ENCODE measurements at regions not wholly inside any gene's neighbourhood (a gene's known extent, or its start where the extent isn't known, plus 50 kb on each side); places are given as distances from the start of the nearest gene placed in this dataset.
"Not testable (repeated sequence)": the region's sequence is repeated elsewhere in the genome, so short reads cannot be mapped to it uniquely, and the experiment has no call there.

DNA sequence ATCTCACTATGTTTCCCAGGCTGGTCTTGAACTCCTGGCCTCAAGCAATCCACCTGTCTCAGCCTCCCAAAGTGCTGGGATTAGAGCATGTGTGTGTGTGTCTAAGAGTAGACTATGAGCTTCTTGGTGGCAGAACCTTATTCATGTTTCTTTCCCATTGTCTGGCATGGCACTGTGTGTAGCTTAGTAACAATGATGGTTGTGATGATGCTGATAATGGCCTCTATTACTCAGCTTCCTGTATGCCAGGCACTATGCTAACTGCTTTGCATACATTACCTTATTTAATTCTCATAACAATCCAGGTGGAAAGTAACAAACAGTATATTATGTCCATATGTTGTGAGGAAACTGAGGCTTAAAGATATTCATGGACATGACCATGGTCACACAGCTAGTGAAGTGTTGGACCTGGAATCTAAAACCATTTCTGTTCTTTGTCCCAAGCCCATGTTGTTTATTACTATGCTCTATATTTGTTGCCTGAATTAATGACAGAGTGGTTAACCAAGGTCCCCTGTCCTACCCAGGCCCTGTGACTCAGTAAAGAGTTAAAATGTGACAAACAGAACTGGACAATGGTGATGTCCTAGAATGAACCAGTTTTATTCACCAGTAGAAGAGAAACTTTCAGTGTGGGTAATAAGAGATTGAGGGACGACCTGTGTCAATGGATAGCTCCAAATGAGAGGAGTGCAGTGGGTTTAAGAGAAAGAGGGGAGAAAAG lies 109.6 kb downstream of the KLF5 start:
- no peaks in the 10 kb centered on the region for H3K9me3 ChIP-seq (ENCODE audit: control insufficient read depth, insufficient read depth, low read length)
- H3K36me3 ChIP-seq (ENCODE audit: control insufficient read depth, insufficient read depth, low read length) = no peaks in the 10 kb centered on the region
- no peaks in the 10 kb centered on the region for H3K27me3 ChIP-seq (ENCODE audit: control insufficient read depth, insufficient read depth, low read length)
- H3K4me1 ChIP-seq (ENCODE audit: control insufficient read depth, insufficient read depth, low read length) = no peaks in the 10 kb centered on the region
- no peak overlapping the region for H3K27ac ChIP-seq (ENCODE audit: low read depth, low read length)
- no peak overlapping the region for H3K4me3 ChIP-seq (ENCODE audit: low read depth, low read length)
- no peak for DNase-seq (ENCODE audit: low read depth in 4 of 6, low spot score in 6 of 6)
- WGBS (ENCODE audit: insufficient coverage) = no CpG with 5 or more reads among the region's 1 CpG

DNA sequence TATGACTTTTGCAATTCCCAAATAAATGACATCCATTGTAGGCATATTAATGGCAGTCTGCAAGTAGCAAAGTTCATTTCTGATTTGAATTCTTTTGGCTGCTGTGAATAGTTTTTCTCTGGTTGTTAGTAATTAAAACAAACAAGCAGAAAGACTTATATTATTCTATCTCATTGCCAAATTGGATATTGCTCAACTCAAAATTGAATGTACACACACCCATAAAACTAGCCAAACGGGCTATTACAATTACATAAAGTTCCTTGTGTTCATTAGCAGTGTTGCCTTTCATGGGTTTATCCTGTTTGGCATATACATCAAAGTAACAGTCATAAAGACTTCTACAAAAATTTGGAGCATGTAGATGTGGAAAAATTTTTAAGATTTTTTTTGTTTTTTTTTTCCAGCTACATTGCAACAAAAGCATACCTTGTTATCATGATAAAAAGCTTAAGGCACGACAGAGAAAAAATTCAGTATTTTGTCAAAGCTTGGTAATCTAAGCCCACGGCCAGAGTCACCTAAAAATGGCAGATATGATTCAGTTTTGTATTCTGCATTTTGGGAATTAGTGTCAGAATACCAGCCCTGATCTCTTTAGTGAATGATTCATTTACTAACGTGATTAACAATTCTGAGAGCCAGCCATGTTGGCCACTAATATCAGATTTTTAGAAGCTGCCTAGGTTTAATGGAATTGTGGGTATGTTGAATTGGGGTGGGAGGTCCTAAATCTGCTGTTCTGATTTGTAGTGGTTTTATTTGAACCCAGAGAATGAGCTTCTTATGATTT lies 108.4 kb downstream of the KLF5 start:
- no peak for DNase-seq (ENCODE audit: low read depth in 4 of 6, low spot score in 6 of 6)
- no peak overlapping the region for H3K27ac ChIP-seq (ENCODE audit: low read depth, low read length)
- H3K4me1 ChIP-seq (ENCODE audit: control insufficient read depth, insufficient read depth, low read length) = no peaks in the 10 kb centered on the region
- H3K36me3 ChIP-seq (ENCODE audit: control insufficient read depth, insufficient read depth, low read length) = no peaks in the 10 kb centered on the region
- no peaks in the 10 kb centered on the region for H3K27me3 ChIP-seq (ENCODE audit: control insufficient read depth, insufficient read depth, low read length)
- no peaks in the 10 kb centered on the region for H3K9me3 ChIP-seq (ENCODE audit: control insufficient read depth, insufficient read depth, low read length)
- no peak overlapping the region for H3K4me3 ChIP-seq (ENCODE audit: low read depth, low read length)
- WGBS (ENCODE audit: insufficient coverage) = no CpG with 5 or more reads among the region's 4 CpGs

- WGBS (ENCODE audit: insufficient coverage) = 89% methylated on average over 2 of the region's 2 CpGs
- Histone ChIP-seq H3K4me1 (ENCODE audit: control insufficient read depth, insufficient read depth, low read length) (no peaks in the 10 kb centered on the region), H3K27ac (ENCODE audit: low read depth, low read length) (no peak overlapping the region), H3K27me3 (ENCODE audit: control insufficient read depth, insufficient read depth, low read length) (no peaks in the 10 kb centered on the region), H3K36me3 (ENCODE audit: control insufficient read depth, insufficient read depth, low read length) (no peaks in the 10 kb centered on the region), H3K9me3 (ENCODE audit: control insufficient read depth, insufficient read depth, low read length) (no peaks in the 10 kb centered on the region), H3K4me3 (ENCODE audit: low read depth, low read length) (no peak overlapping the region)
- no peak for DNase-seq (ENCODE audit: low read depth in 4 of 6, low spot score in 6 of 6)
Measured at GRCh38 chr13:73166204-73166603, 107.4 kb downstream of the KLF5 start.

DNA sequence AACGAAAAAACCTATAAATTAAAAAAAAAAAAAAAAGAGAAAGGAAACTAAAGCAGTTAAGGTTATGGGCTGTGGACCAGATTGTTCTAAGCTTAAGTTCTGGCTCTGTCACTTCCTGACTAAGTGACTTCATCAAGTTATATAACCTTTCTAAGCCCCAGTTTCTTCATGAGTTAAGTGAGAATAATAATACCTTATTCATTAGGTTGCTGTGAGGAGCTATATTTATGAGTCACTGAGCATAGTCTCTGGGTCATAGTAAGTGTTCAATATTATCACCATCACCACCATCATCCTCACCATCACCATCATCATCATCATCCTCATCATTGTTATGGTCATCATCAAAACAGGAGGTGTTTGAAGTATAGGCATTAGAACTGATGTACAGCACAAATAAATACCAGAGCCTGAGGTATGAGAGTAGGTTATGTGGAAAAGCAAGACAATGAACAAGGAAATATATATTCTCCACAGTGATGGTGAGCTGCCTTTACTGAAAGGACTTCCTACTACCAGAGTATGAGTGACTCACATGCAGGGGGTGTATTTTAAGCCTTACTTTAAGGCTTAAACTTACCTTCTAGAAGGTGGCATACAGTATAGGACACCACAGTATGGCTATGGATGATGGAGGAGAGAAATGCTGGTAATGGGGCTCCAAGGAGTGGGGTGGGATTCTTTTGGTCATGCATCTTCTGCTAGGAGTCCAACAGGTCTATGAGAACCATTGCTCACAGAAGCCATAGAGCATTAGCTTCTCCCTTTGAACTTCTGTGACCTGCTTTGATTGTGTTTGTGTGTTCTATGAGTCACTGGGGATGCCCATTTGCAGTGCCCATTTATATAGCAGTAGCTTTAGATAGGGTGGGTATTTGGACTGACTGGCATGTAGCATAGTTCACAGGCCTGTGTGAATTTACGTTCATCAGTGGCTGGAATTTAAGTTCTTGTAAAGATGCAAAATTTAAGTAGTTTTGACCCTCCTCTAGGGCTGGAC lies 104.4 kb downstream of the KLF5 start:
- Histone ChIP-seq H3K27ac (ENCODE audit: low read depth, low read length) (no peak overlapping the region), H3K4me3 (ENCODE audit: low read depth, low read length) (no peak overlapping the region), H3K27me3 (ENCODE audit: control insufficient read depth, insufficient read depth, low read length) (no peaks in the 10 kb centered on the region), H3K36me3 (ENCODE audit: control insufficient read depth, insufficient read depth, low read length) (no peaks in the 10 kb centered on the region), H3K4me1 (ENCODE audit: control insufficient read depth, insufficient read depth, low read length) (no peaks in the 10 kb centered on the region), H3K9me3 (ENCODE audit: control insufficient read depth, insufficient read depth, low read length) (no peaks in the 10 kb centered on the region)
- DNase-seq (ENCODE audit: low read depth in 4 of 6, low spot score in 6 of 6) = no peak
- no CpG with 5 or more reads among the region's 2 CpGs for WGBS (ENCODE audit: insufficient coverage)

DNA sequence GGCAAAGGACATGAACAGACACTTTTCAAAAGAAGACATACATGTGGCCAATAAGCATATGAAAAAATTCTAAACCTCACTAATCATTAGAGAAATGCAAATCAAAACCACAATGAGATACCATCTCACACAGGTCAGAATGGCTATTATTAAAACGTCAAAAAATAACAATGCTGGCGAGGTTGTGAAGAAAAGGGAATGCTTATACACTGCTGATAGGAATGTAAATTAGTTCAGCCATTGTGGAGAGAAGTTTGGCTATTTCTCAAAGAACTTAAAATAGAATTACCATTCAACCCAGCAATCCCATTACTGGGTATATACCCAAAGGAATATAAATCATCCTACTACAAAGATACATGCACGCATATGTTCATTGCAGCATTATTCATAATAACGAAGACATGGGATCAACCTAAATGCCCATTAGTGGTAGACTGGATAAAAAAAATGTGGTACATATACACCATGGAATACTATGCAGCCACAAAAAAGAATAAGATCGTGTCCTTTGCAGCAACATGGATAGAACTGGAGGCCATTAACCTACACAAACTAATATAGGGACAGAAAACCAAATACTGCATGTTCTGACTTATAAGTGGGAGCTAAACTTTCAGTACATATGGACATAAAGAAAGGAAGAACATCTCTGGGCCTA lies 101.7 kb downstream of the KLF5 start:
- not testable (repeated sequence) for DNase-seq (ENCODE audit: low read depth in 4 of 6, low spot score in 6 of 6); H3K4me1 ChIP-seq (ENCODE audit: control insufficient read depth, insufficient read depth, low read length); H3K27ac ChIP-seq (ENCODE audit: low read depth, low read length); H3K9me3 ChIP-seq (ENCODE audit: control insufficient read depth, insufficient read depth, low read length); H3K27me3 ChIP-seq (ENCODE audit: control insufficient read depth, insufficient read depth, low read length); H3K4me3 ChIP-seq (ENCODE audit: low read depth, low read length); H3K36me3 ChIP-seq (ENCODE audit: control insufficient read depth, insufficient read depth, low read length)
- no CpG with 5 or more reads among the region's 5 CpGs for WGBS (ENCODE audit: insufficient coverage)

- Histone ChIP-seq H3K9me3 (ENCODE audit: control insufficient read depth, insufficient read depth, low read length) (no peaks in the 10 kb centered on the region), H3K36me3 (ENCODE audit: control insufficient read depth, insufficient read depth, low read length) (no peaks in the 10 kb centered on the region), H3K4me1 (ENCODE audit: control insufficient read depth, insufficient read depth, low read length) (no peaks in the 10 kb centered on the region), H3K27me3 (ENCODE audit: control insufficient read depth, insufficient read depth, low read length) (no peaks in the 10 kb centered on the region), H3K4me3 (ENCODE audit: low read depth, low read length) (no peak overlapping the region), H3K27ac (ENCODE audit: low read depth, low read length) (no peak overlapping the region)
- no peak for DNase-seq (ENCODE audit: low read depth in 4 of 6, low spot score in 6 of 6)
Measured at GRCh38 chr13:73158851-73159250, 100.0 kb downstream of the KLF5 start.

DNA sequence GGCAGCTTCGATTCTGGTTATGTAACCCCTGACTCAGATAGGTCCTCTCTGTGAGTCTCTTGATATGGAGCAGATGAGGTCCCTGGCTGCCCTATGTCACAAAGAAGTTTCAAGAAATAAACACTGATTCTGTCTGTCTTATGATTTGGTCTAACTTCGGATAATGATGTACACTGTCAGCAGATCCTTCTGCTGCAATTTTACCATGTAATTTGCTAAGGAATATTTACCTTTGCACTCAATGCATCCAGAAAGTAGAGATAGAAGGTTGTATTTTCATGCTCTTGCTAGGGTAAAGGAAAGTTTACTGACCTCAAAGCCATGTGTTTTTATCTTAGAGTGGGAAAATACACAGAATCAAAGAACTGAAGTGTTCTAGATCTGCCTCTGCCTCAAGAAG lies 98.2 kb downstream of the KLF5 start:
- WGBS (ENCODE audit: insufficient coverage) = 93% methylated on average over 2 of the region's 2 CpGs
- Histone ChIP-seq H3K36me3 (ENCODE audit: control insufficient read depth, insufficient read depth, low read length) (no peaks in the 10 kb centered on the region), H3K27me3 (ENCODE audit: control insufficient read depth, insufficient read depth, low read length) (no peaks in the 10 kb centered on the region), H3K4me1 (ENCODE audit: control insufficient read depth, insufficient read depth, low read length) (no peaks in the 10 kb centered on the region), H3K9me3 (ENCODE audit: control insufficient read depth, insufficient read depth, low read length) (no peaks in the 10 kb centered on the region), H3K4me3 (ENCODE audit: low read depth, low read length) (no peak overlapping the region), H3K27ac (ENCODE audit: low read depth, low read length) (no peak overlapping the region)
- no peak for DNase-seq (ENCODE audit: low read depth in 4 of 6, low spot score in 6 of 6)

GRCh38 chr13:73146707-73147106 lies 87.9 kb downstream of the KLF5 start:
- Histone ChIP-seq H3K36me3 (ENCODE audit: control insufficient read depth, insufficient read depth, low read length) (no peaks in the 10 kb centered on the region), H3K9me3 (ENCODE audit: control insufficient read depth, insufficient read depth, low read length) (no peaks in the 10 kb centered on the region), H3K27ac (ENCODE audit: low read depth, low read length) (no peak overlapping the region), H3K4me3 (ENCODE audit: low read depth, low read length) (no peak overlapping the region), H3K4me1 (ENCODE audit: control insufficient read depth, insufficient read depth, low read length) (no peaks in the 10 kb centered on the region), H3K27me3 (ENCODE audit: control insufficient read depth, insufficient read depth, low read length) (no peaks in the 10 kb centered on the region)
- no peak for DNase-seq (ENCODE audit: low read depth in 4 of 6, low spot score in 6 of 6)
- WGBS (ENCODE audit: insufficient coverage) = no CpG with 5 or more reads among the region's 2 CpGs

GRCh38 chr13:73142071-73142470 lies 83.3 kb downstream of the KLF5 start:
- DNase-seq (ENCODE audit: low read depth in 4 of 6, low spot score in 6 of 6) = peak in 2 of 6 donors; percentile 83 to 90
- 41% methylated on average over 5 of the region's 5 CpGs for WGBS (ENCODE audit: insufficient coverage)
- no peak overlapping the region for H3K27ac ChIP-seq (ENCODE audit: low read depth, low read length)
- no peaks in the 10 kb centered on the region for H3K36me3 ChIP-seq (ENCODE audit: control insufficient read depth, insufficient read depth, low read length)
- H3K9me3 ChIP-seq (ENCODE audit: control insufficient read depth, insufficient read depth, low read length) = no peaks in the 10 kb centered on the region
- H3K4me1 ChIP-seq (ENCODE audit: control insufficient read depth, insufficient read depth, low read length) = no peaks in the 10 kb centered on the region
- no peak overlapping the region for H3K4me3 ChIP-seq (ENCODE audit: low read depth, low read length)
- H3K27me3 ChIP-seq (ENCODE audit: control insufficient read depth, insufficient read depth, low read length) = no peaks in the 10 kb centered on the region

Data from spinal cord (tissue), 9 donors.